ENCODE measurements at regions not wholly inside any gene's neighbourhood (a gene's known extent, or its start where the extent isn't known, plus 50 kb on each side); places are given as distances from the start of the nearest gene placed in this dataset.
A peak's percentile ranks its signal among the peaks of the same experiment; 100 is the strongest.

GRCh38 chr2:215692387-215693079, 256.7 kb upstream of the FN1 start (continued):
- TF ChIP-seq REST (IDR thresholded peaks at IDR 0.05; ENCODE audit: borderline replicate concordance in 1 of 2, low read depth in 1 of 2, low read length in 2 of 2), result 0 out of 4 replicates have a peak, but pooled peaks of 1 of the 2 experiments have one; percentile 13
- no peak for TF ChIP-seq SOX6 (IDR thresholded peaks at IDR 0.05)
- no peak for TF ChIP-seq SOX6 (CRISPR knock-in tag; IDR thresholded peaks at IDR 0.05)
- no peak for TF ChIP-seq ZNF580 (CRISPR knock-in tag; IDR thresholded peaks at IDR 0.05; ENCODE audit: borderline replicate concordance, low read depth)
- no peak for TF ChIP-seq SIN3B (IDR thresholded peaks at IDR 0.05; ENCODE audit: low read length)
- TF ChIP-seq GATA4 (IDR thresholded peaks at IDR 0.05; ENCODE audit: borderline replicate concordance, low read depth), result 0 out of 2 replicates have a peak, but pooled peaks have one; percentile 27
- peak; percentile 56; the same call in 1 of the 2 replicates for TF ChIP-seq BRD4 (CRISPR knock-in tag; IDR thresholded peaks at IDR 0.05)
- TF ChIP-seq ZNF281 (CRISPR knock-in tag; IDR thresholded peaks at IDR 0.05; ENCODE audit: borderline replicate concordance), result peak; percentile 57; the same call in 1 of the 2 replicates
- no peak for TF ChIP-seq NCOA5 (CRISPR knock-in tag; IDR thresholded peaks at IDR 0.05)
- TF ChIP-seq TEF (CRISPR knock-in tag; IDR thresholded peaks at IDR 0.05), result no peak
- peak; percentile 48; the same call in 1 of the 2 replicates for TF ChIP-seq MAX (IDR thresholded peaks at IDR 0.05)
- peak; percentile 80 for TF ChIP-seq PAXIP1 (CRISPR knock-in tag; conservative IDR thresholded peaks at IDR 0.05)
- TF ChIP-seq THRA (CRISPR knock-in tag; IDR thresholded peaks at IDR 0.05; ENCODE audit: borderline replicate concordance), result 0 out of 2 replicates have a peak, but pooled peaks have one; percentile 8

All from HepG2 (cell line).